Neural progenitor cell (in vitro differentiated cells): ENCODE measurements at regions not wholly inside any gene's neighbourhood (a gene's known extent, or its start where the extent isn't known, plus 50 kb on each side); places are given as distances from the start of the nearest gene placed in this dataset.

Source experiments
- CTCF ChIP-seq: fragments of 200-600 bp; sonication (generic); IDR thresholded peaks from 2 replicates; pipeline ENCODE4 v1.5.1; 2017; ENCODE audit warnings: antibody characterized with exemption, mild to moderate bottlenecking
- EZH2phosphoT487 ChIP-seq: fragments of 200-600 bp; sonication (generic); IDR thresholded peaks from 2 replicates; pipeline ENCODE4 v1.6.1; 2017; ENCODE audit warnings: antibody characterized with exemption

GRCh38 chrX:39866229-39866628 is 231.5 kb downstream of the BCOR start:
- TF ChIP-seq CTCF, result no peak
- TF ChIP-seq EZH2phosphoT487, result no peak
